B cell (primary cell): ENCODE measurements at regions not wholly inside any gene's neighbourhood (a gene's known extent, or its start where the extent isn't known, plus 50 kb on each side); places are given as distances from the start of the nearest gene placed in this dataset.

Experiments used
- EZH2 ChIP-seq: IDR thresholded peaks from 2 replicates; pipeline ENCODE4 v1.6.1; 2012; ENCODE audit warnings: borderline replicate concordance, low read depth, mild to moderate bottlenecking, moderate library complexity, low read length; ENCODE audit not compliant: insufficient read depth, poor library complexity, severe bottlenecking
- TF ChIP-seq, protein P1 (sequence below): fragments of 200-600 bp; IDR thresholded peaks from one replicate; pipeline ENCODE4 v1.8.0; 2022; ENCODE audit warnings: antibody characterized with exemption, mild to moderate bottlenecking

DNA sequence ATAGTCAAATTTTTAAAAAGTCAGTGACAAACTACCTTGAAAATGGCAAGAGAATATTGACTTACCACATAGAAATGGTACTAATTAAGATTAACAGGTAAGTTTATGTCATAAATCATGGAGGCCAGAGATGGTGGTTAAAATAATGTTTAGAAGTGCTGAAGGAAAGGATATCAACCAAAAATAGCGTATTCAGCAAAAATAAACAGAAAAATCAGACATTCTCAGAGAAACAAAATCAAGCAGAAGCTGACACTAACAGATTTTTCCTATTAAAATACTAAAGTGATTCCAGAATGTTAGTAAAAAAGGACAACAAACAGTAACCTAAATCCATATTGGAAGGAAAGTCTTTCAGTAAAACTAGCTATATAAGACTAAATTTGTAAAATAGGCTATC lies 959.9 kb upstream of the CDH10 start:
- TF ChIP-seq, protein P1, sequence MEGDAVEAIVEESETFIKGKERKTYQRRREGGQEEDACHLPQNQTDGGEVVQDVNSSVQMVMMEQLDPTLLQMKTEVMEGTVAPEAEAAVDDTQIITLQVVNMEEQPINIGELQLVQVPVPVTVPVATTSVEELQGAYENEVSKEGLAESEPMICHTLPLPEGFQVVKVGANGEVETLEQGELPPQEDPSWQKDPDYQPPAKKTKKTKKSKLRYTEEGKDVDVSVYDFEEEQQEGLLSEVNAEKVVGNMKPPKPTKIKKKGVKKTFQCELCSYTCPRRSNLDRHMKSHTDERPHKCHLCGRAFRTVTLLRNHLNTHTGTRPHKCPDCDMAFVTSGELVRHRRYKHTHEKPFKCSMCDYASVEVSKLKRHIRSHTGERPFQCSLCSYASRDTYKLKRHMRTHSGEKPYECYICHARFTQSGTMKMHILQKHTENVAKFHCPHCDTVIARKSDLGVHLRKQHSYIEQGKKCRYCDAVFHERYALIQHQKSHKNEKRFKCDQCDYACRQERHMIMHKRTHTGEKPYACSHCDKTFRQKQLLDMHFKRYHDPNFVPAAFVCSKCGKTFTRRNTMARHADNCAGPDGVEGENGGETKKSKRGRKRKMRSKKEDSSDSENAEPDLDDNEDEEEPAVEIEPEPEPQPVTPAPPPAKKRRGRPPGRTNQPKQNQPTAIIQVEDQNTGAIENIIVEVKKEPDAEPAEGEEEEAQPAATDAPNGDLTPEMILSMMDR, result no peak
- no peak for TF ChIP-seq EZH2
